HG02981 (cell line): ENCODE measurements at regions not wholly inside any gene's neighbourhood (a gene's known extent, or its start where the extent isn't known, plus 50 kb on each side); places are given as distances from the start of the nearest gene placed in this dataset.

Source experiments
- ATAC-seq: cut with Tn5 transposase; IDR thresholded peaks from one replicate; pipeline ENCODE4 v1.9.1; 2021; ENCODE audit warnings: mild to moderate bottlenecking, moderate library complexity; ENCODE audit not compliant: unreplicated experiment

- peak; percentile 92 for ATAC-seq
Measured at GRCh38 chr10:4663162-4663992, 162.6 kb upstream of the AKR1E2 start.

- no peak for ATAC-seq
Measured at GRCh38 chr10:4662576-4663161, 163.3 kb upstream of the AKR1E2 start.

- no peak for ATAC-seq
Measured at GRCh38 chr10:4661511-4662255, 164.3 kb upstream of the AKR1E2 start.

- no peak for ATAC-seq
Measured at GRCh38 chr10:4658777-4659176, 167.2 kb upstream of the AKR1E2 start.

- no peak for ATAC-seq
Measured at GRCh38 chr10:4656576-4657194, 169.3 kb upstream of the AKR1E2 start.

- no peak for ATAC-seq
Measured at GRCh38 chr10:4655879-4656278, 170.1 kb upstream of the AKR1E2 start.

- no peak for ATAC-seq
Measured at GRCh38 chr10:4655406-4655805, 170.6 kb upstream of the AKR1E2 start.

- no peak for ATAC-seq
Measured at GRCh38 chr10:4654496-4654895, 171.5 kb upstream of the AKR1E2 start.

- no peak for ATAC-seq
Measured at GRCh38 chr10:4653160-4653559, 172.8 kb upstream of the AKR1E2 start.

- ATAC-seq: peak; percentile 85
Measured at GRCh38 chr10:4652111-4653010, 173.6 kb upstream of the AKR1E2 start.

- ATAC-seq: no peak
Measured at GRCh38 chr10:4651404-4652037, 174.5 kb upstream of the AKR1E2 start.

GRCh38 chr10:4650582-4650981, 175.4 kb upstream of the AKR1E2 start:
- ATAC-seq: no peak

GRCh38 chr10:4649886-4650508, 176.0 kb upstream of the AKR1E2 start:
- ATAC-seq: no peak

- ATAC-seq: no peak
Measured at GRCh38 chr10:4649471-4649870, 176.5 kb upstream of the AKR1E2 start.

- ATAC-seq: no peak
Measured at GRCh38 chr10:4648999-4649398, 177.0 kb upstream of the AKR1E2 start.

- no peak for ATAC-seq
Measured at GRCh38 chr10:4647109-4647785, 178.8 kb upstream of the AKR1E2 start.

GRCh38 chr10:4646547-4646946, 179.5 kb upstream of the AKR1E2 start:
- ATAC-seq: no peak

GRCh38 chr10:4645836-4646235, 180.2 kb upstream of the AKR1E2 start:
- no peak for ATAC-seq

- ATAC-seq: no peak
Measured at GRCh38 chr10:4643471-4643870, 182.5 kb upstream of the AKR1E2 start.
